ENCODE measurements at regions not wholly inside any gene's neighbourhood (a gene's known extent, or its start where the extent isn't known, plus 50 kb on each side); places are given as distances from the start of the nearest gene placed in this dataset.

DNA sequence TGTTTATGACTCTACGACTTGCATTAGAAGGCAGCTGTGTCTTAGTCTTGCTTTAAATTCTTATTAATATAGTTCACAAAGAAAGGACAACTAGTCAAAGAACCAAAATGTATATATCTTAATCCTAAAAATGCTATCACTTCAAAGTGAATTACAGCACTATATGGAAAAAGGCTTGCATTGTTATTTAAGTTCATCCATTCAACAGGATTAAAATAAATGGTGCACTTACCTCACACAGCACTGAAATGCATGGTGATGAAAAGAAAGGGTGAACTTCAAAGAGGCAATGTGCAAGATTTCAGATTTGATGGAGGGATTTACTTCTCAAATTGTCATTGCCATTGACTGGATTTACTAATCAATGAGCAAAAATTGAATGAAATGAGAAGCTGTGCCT is 344.4 kb upstream of the NUDT12 start:
- no peak for TF ChIP-seq TARDBP (IDR thresholded peaks at IDR 0.05)
- no peak for TF ChIP-seq HDGF (IDR thresholded peaks at IDR 0.05; ENCODE audit: borderline replicate concordance)
- TF ChIP-seq ARNT (IDR thresholded peaks at IDR 0.05): no peak
- no peak for TF ChIP-seq SUZ12 (IDR thresholded peaks at IDR 0.05)
- no peak for TF ChIP-seq FOXK2 (IDR thresholded peaks at IDR 0.05)
- no peak for TF ChIP-seq SP1 (IDR thresholded peaks at IDR 0.05)
- TF ChIP-seq FOXA1 (IDR thresholded peaks at IDR 0.05): no peak
- TF ChIP-seq, protein P1, sequence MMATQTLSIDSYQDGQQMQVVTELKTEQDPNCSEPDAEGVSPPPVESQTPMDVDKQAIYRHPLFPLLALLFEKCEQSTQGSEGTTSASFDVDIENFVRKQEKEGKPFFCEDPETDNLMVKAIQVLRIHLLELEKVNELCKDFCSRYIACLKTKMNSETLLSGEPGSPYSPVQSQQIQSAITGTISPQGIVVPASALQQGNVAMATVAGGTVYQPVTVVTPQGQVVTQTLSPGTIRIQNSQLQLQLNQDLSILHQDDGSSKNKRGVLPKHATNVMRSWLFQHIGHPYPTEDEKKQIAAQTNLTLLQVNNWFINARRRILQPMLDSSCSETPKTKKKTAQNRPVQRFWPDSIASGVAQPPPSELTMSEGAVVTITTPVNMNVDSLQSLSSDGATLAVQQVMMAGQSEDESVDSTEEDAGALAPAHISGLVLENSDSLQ (IDR thresholded peaks at IDR 0.05): no peak
- no peak for TF ChIP-seq ZNF384 (IDR thresholded peaks at IDR 0.05)
- TF ChIP-seq NFRKB (IDR thresholded peaks at IDR 0.05): no peak
- TF ChIP-seq BHLHE40 (IDR thresholded peaks at IDR 0.05; ENCODE audit: borderline replicate concordance): no peak
- no peak for TF ChIP-seq FOXM1 (IDR thresholded peaks at IDR 0.05; ENCODE audit: borderline replicate concordance)

All from HEK293T (cell line).